GM21786 (cell line): ENCODE measurements at regions not wholly inside any gene's neighbourhood (a gene's known extent, or its start where the extent isn't known, plus 50 kb on each side); places are given as distances from the start of the nearest gene placed in this dataset.
"Not testable (repeated sequence)": the region's sequence is repeated elsewhere in the genome, so short reads cannot be mapped to it uniquely, and the experiment has no call there.

Source experiments
- ATAC-seq: cut with Tn5 transposase; IDR thresholded peaks from one replicate; pipeline ENCODE4 v1.9.1; 2021; ENCODE audit not compliant: unreplicated experiment

- ATAC-seq, result no peak
These were observed 275.3 kb upstream of the SLC14A2 start for GRCh38 chr18:45339810-45340550.

- ATAC-seq, result no peak
These were observed 274.4 kb upstream of the SLC14A2 start for GRCh38 chr18:45340884-45341283.

- ATAC-seq, result no peak
These were observed 273.8 kb upstream of the SLC14A2 start for GRCh38 chr18:45341454-45341853.

- ATAC-seq, result no peak
These were observed 273.1 kb upstream of the SLC14A2 start for GRCh38 chr18:45342166-45342565.

- ATAC-seq, result no peak
These were observed 272.6 kb upstream of the SLC14A2 start for GRCh38 chr18:45342653-45343052.

- no peak for ATAC-seq
These were observed 271.9 kb upstream of the SLC14A2 start for GRCh38 chr18:45343365-45343764.

- not testable (repeated sequence) for ATAC-seq
These were observed 270.6 kb upstream of the SLC14A2 start for GRCh38 chr18:45344680-45345079.

- no peak for ATAC-seq
These were observed 266.3 kb upstream of the SLC14A2 start for GRCh38 chr18:45349019-45349418.

- ATAC-seq, result no peak
These were observed 265.8 kb upstream of the SLC14A2 start for GRCh38 chr18:45349467-45349866.

GRCh38 chr18:45350404-45351156, 264.7 kb upstream of the SLC14A2 start:
- no peak for ATAC-seq

GRCh38 chr18:45352874-45353273, 262.4 kb upstream of the SLC14A2 start:
- ATAC-seq, result no peak

GRCh38 chr18:45353530-45353929, 261.7 kb upstream of the SLC14A2 start:
- ATAC-seq, result no peak

GRCh38 chr18:45355944-45356520, 259.2 kb upstream of the SLC14A2 start:
- no peak for ATAC-seq

- no peak for ATAC-seq
These were observed 257.4 kb upstream of the SLC14A2 start for GRCh38 chr18:45357686-45358470.

- no peak for ATAC-seq
These were observed 255.8 kb upstream of the SLC14A2 start for GRCh38 chr18:45359275-45360009.

- no peak for ATAC-seq
These were observed 254.0 kb upstream of the SLC14A2 start for GRCh38 chr18:45361125-45361851.

GRCh38 chr18:45363196-45363595, 252.1 kb upstream of the SLC14A2 start:
- ATAC-seq, result no peak

GRCh38 chr18:45365835-45366234, 249.4 kb upstream of the SLC14A2 start:
- no peak for ATAC-seq

- ATAC-seq, result no peak
These were observed 244.8 kb upstream of the SLC14A2 start for GRCh38 chr18:45370255-45371010.
